CD4-positive, alpha-beta T cell (primary cell): ENCODE measurements at regions not wholly inside any gene's neighbourhood (a gene's known extent, or its start where the extent isn't known, plus 50 kb on each side); places are given as distances from the start of the nearest gene placed in this dataset.

ENCODE experiments used
- ATAC-seq: fragments of 200-7000 bp; cut with Tn5 transposase; one replicate; pipeline ENCODE4 v1.10.0; 2022; ENCODE audit warnings: mild to moderate bottlenecking; ENCODE audit not compliant: poor library complexity
- CTCF ChIA-PET: fragments of 350-600 bp; sonication (Branson Sonifier 250); formaldehyde crosslinking; loops from one replicate; lab custom pipeline; 2021; ENCODE audit warnings: antibody characterized with exemption, inconsistent platforms; lab: Charles Lee
- POLR2A ChIA-PET: fragments of 350-600 bp; sonication (Branson Sonifier 250); formaldehyde crosslinking; loops from one replicate; lab custom pipeline; 2021; ENCODE audit warnings: antibody characterized with exemption, inconsistent platforms; lab: Charles Lee
- DNase-seq, 14 experiments: peaks; one replicate each; pipeline ENCODE4 v3.0.0-alpha.2; 2013 to 2020; ENCODE audit warnings: mixed read lengths in 2 of 14
- H3K27ac ChIP-seq, 2 donors: one replicate each; pipeline versions ENCODE4 v1.5.1 to v1.7.0; 2013; ENCODE audit warnings: low read length in 2 of 2, low read depth in 1 of 2, mild to moderate bottlenecking in 1 of 2
- H3K27me3 ChIP-seq, 2 experiments: 1 replicate in 1 of 2; 2 replicates in 1 of 2; pipeline versions ENCODE4 v1.6.1 to v1.7.0; 2013; ENCODE audit warnings: low read length in 2 of 2, control low read depth in 1 of 2, mild to moderate bottlenecking in 1 of 2, moderate library complexity in 1 of 2; ENCODE audit not compliant: insufficient read depth in 2 of 2, control insufficient read depth in 1 of 2
- H3K36me3 ChIP-seq: one replicate; pipeline ENCODE4 v1.6.1; 2013; ENCODE audit warnings: low read length, control low read depth; ENCODE audit not compliant: insufficient read depth
- H3K4me1 ChIP-seq: one replicate; pipeline ENCODE4 v1.6.1; 2013; ENCODE audit warnings: low read length, control low read depth; ENCODE audit not compliant: insufficient read depth
- H3K4me3 ChIP-seq: one replicate; pipeline ENCODE4 v1.5.1; 2013; ENCODE audit warnings: mild to moderate bottlenecking, low read length, moderate library complexity
- H3K9me3 ChIP-seq, 2 experiments: 1 replicate in 1 of 2; 2 replicates in 1 of 2; pipeline versions ENCODE4 v1.6.1 to v1.7.0; 2013; ENCODE audit warnings: low read length in 2 of 2, mild to moderate bottlenecking in 2 of 2, control low read depth in 1 of 2, moderate library complexity in 1 of 2; ENCODE audit not compliant: control insufficient read depth in 1 of 2, insufficient read depth in 1 of 2
- H3K27ac Mint-ChIP-seq: one replicate; pipeline ENCODE4 v1.8.0; 2020; ENCODE audit warnings: mixed read lengths
- H3K27me3 Mint-ChIP-seq: one replicate; pipeline ENCODE4 v1.8.0; 2021; ENCODE audit warnings: mixed read lengths
- H3K36me3 Mint-ChIP-seq: one replicate; pipeline ENCODE4 v1.8.0; 2021; ENCODE audit warnings: low read depth, mixed read lengths
- H3K4me1 Mint-ChIP-seq: one replicate; pipeline ENCODE4 v1.8.0; 2021; ENCODE audit warnings: low read depth, mixed read lengths
- H3K4me3 Mint-ChIP-seq: one replicate; pipeline ENCODE4 v1.8.0; 2020; ENCODE audit warnings: mild to moderate bottlenecking, mixed read lengths
- H3K9me3 Mint-ChIP-seq: one replicate; pipeline ENCODE4 v1.8.0; 2020; ENCODE audit warnings: mixed read lengths
- intact Hi-C, 2 experiments: fragments of 100-400 bp; cut with DNase I in 1 of 2; cut with micrococcal nuclease in 1 of 2; formaldehyde crosslinking; loops; one replicate each; pipeline versions ENCODE4 v1.15.1 to v1.9.0; 2023 to 2025; cut with DNase I, micrococcal nuclease
- TF ChIP-seq, protein P1 (sequence below): fragments of 200-600 bp; IDR thresholded peaks from one replicate; pipeline ENCODE4 v1.8.0; 2022; ENCODE audit warnings: antibody characterized with exemption, mild to moderate bottlenecking

DNA sequence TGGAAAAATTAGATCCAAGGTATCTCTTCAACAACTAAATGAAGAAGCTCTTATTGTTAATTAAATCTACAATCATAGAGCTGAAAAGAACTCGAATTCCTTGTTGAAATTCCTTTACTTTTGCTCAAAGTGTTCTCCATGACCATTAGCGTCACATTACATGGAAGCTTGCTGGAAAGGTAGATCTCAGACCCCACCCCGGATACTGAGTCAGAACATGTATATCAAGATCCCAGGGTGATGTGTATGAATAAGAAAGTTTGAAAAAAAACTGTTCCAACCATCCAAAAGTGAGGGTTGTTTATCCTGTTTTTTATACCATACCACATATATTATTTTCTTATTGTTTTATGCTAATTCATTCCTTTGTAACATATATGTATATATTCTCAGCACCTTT, 237.1 kb upstream of the PUM3 start:
- H3K36me3 ChIP-seq: no peaks in the 10 kb centered on the region
- H3K4me1 ChIP-seq: no peaks in the 10 kb centered on the region
- no peaks in the 10 kb centered on the region for H3K4me1 Mint-ChIP-seq
- no peak for ATAC-seq
- ChIA-PET CTCF (no interaction called here), POLR2A (no interaction called here)
- H3K27ac ChIP-seq: no peak overlapping the region
- no peak overlapping the region for H3K4me3 Mint-ChIP-seq
- H3K4me3 ChIP-seq: no peak overlapping the region
- TF ChIP-seq, protein P1, sequence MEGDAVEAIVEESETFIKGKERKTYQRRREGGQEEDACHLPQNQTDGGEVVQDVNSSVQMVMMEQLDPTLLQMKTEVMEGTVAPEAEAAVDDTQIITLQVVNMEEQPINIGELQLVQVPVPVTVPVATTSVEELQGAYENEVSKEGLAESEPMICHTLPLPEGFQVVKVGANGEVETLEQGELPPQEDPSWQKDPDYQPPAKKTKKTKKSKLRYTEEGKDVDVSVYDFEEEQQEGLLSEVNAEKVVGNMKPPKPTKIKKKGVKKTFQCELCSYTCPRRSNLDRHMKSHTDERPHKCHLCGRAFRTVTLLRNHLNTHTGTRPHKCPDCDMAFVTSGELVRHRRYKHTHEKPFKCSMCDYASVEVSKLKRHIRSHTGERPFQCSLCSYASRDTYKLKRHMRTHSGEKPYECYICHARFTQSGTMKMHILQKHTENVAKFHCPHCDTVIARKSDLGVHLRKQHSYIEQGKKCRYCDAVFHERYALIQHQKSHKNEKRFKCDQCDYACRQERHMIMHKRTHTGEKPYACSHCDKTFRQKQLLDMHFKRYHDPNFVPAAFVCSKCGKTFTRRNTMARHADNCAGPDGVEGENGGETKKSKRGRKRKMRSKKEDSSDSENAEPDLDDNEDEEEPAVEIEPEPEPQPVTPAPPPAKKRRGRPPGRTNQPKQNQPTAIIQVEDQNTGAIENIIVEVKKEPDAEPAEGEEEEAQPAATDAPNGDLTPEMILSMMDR: no peak
- H3K27ac Mint-ChIP-seq: no peak overlapping the region
- DNase-seq: no peak
- intact Hi-C loops: no loop called here
- H3K9me3 ChIP-seq: no peaks in the 10 kb centered on the region
- H3K36me3 Mint-ChIP-seq: no peaks in the 10 kb centered on the region
- peaks cover 4% of the 10 kb centered on the region for H3K27me3 Mint-ChIP-seq
- H3K27me3 ChIP-seq: no peaks in the 10 kb centered on the region
- H3K9me3 Mint-ChIP-seq: no peaks in the 10 kb centered on the region

DNA sequence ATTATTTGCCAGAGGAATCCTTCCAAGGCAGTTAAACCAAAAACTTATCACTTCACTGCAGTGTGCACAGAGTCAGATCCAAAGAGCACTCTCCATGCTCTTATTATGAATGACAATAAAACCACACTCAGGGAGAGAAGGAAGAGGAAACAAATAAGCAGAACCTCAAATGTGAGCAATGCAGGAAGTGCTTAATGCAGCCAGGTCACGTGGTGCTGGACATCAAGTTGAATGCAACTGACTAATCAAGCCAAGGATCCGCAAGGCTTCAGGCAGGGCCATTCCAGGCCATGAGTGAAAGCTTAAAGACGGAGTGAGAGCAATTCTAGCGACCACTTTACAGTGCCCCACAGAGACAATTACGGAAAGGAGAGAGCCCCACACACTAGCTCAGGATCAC, 230.4 kb upstream of the PUM3 start:
- intact Hi-C loops: no loop called here
- POLR2A ChIA-PET: no interaction called here
- H3K36me3 Mint-ChIP-seq: no peaks in the 10 kb centered on the region
- Histone ChIP-seq H3K4me3 (no peak overlapping the region), H3K27me3 (no peaks in the 10 kb centered on the region), H3K27ac (no peak overlapping the region), H3K9me3 (no peaks in the 10 kb centered on the region), H3K4me1 (no peaks in the 10 kb centered on the region), H3K36me3 (no peaks in the 10 kb centered on the region)
- no peak overlapping the region for H3K27ac Mint-ChIP-seq
- ATAC-seq (no peak), DNase-seq (peak in 2 of 14 experiments; percentile 1 to 9)
- TF ChIP-seq, protein P1: no peak
- H3K9me3 Mint-ChIP-seq: peaks cover 4% of the 10 kb centered on the region
- H3K27me3 Mint-ChIP-seq: peaks cover 4% of the 10 kb centered on the region
- no peaks in the 10 kb centered on the region for H3K4me1 Mint-ChIP-seq
- H3K4me3 Mint-ChIP-seq: no peak overlapping the region
- CTCF ChIA-PET: no interaction called here

DNA sequence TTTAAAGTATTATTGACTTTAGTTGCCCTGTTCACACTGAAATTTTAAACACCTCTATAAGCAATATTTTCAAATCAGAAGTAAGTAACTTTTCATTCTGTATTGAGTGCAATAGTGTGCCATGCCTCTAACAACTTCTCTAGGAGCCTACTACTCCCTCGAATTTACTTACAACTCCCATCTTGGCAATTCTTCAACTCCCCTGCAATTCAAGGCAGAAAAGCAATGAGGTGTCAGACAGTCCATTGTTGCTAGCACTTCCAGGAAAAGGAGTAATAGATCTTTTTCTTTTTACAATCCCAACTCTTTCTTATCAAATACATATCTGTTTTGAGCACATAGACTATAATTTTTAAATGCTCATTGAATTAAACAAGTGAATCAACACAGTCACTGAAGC, 222.7 kb upstream of the PUM3 start:
- POLR2A ChIA-PET: no interaction called here
- no peaks in the 10 kb centered on the region for H3K27me3 Mint-ChIP-seq
- CTCF ChIA-PET: no interaction called here
- intact Hi-C loops: no loop called here
- TF ChIP-seq, protein P1: no peak
- H3K9me3 ChIP-seq: no peaks in the 10 kb centered on the region
- H3K36me3 ChIP-seq: no peaks in the 10 kb centered on the region
- H3K4me3 ChIP-seq: no peak overlapping the region
- no peaks in the 10 kb centered on the region for H3K9me3 Mint-ChIP-seq
- H3K4me1 Mint-ChIP-seq: no peaks in the 10 kb centered on the region
- no peak for ATAC-seq
- DNase-seq: no peak
- no peaks in the 10 kb centered on the region for H3K4me1 ChIP-seq
- H3K27ac ChIP-seq: no peak overlapping the region
- H3K27me3 ChIP-seq: no peaks in the 10 kb centered on the region
- no peak overlapping the region for H3K4me3 Mint-ChIP-seq
- H3K36me3 Mint-ChIP-seq: no peaks in the 10 kb centered on the region
- no peak overlapping the region for H3K27ac Mint-ChIP-seq
